Neural cell (in vitro differentiated cells): ENCODE measurements at regions not wholly inside any gene's neighbourhood (a gene's known extent, or its start where the extent isn't known, plus 50 kb on each side); places are given as distances from the start of the nearest gene placed in this dataset.

Experiments used
- H2AFZ ChIP-seq: fragments of 200-600, 300-800 bp; sonication (generic), shearing (Covaris generic); 2 replicates; pipeline ENCODE4 v1.6.0; 2014; ENCODE audit warnings: low read depth, mild to moderate bottlenecking, antibody characterized with exemption, low read length, moderate library complexity
- H3F3A ChIP-seq: fragments of 200-600 bp; shearing (Covaris generic); 2 replicates; pipeline ENCODE4 v1.6.1; 2016; ENCODE audit warnings: mild to moderate bottlenecking, moderate library complexity, mixed read lengths, antibody characterized with exemption, low read length; ENCODE audit not compliant: insufficient read depth, poor library complexity, severe bottlenecking
- H3K27ac ChIP-seq: fragments of 200-600, 300-800 bp; sonication (generic), shearing (Covaris generic); 2 replicates; pipeline ENCODE4 v1.5.1; 2014; ENCODE audit warnings: mild to moderate bottlenecking, low read length, moderate library complexity
- H3K27me3 ChIP-seq: fragments of 300-800, 200-600 bp; sonication (generic), shearing (Covaris generic); 2 replicates; pipeline ENCODE4 v1.6.0; 2014; ENCODE audit warnings: mild to moderate bottlenecking, low read depth, low read length, moderate library complexity; ENCODE audit not compliant: insufficient read depth
- H3K36me3 ChIP-seq: fragments of 300-800, 200-600 bp; sonication (generic), shearing (Covaris generic); 2 replicates; pipeline ENCODE4 v1.5.1; 2014; ENCODE audit warnings: mild to moderate bottlenecking, antibody characterized with exemption, low read length, moderate library complexity; ENCODE audit not compliant: insufficient read depth
- H3K4me2 ChIP-seq: fragments of 300-800, 200-600 bp; sonication (generic), shearing (Covaris generic); 2 replicates; pipeline ENCODE4 v1.6.0; 2014; ENCODE audit warnings: mild to moderate bottlenecking, low read length
- H3K4me3 ChIP-seq: fragments of 300-800, 200-600 bp; sonication (generic), shearing (Covaris generic); 2 replicates; pipeline ENCODE4 v1.5.1; 2014; ENCODE audit warnings: mild to moderate bottlenecking, low read length, moderate library complexity
- H3K79me2 ChIP-seq: fragments of 200-600 bp; shearing (Covaris generic); replicated peaks from 2 replicates; pipeline ENCODE4 v1.6.0; 2014; ENCODE audit warnings: mild to moderate bottlenecking, low read length, moderate library complexity; ENCODE audit not compliant: insufficient read depth
- H3K9ac ChIP-seq: fragments of 300-800, 200-600 bp; sonication (generic), shearing (Covaris generic); 2 replicates; pipeline ENCODE4 v1.6.1; 2016; ENCODE audit warnings: mild to moderate bottlenecking, low read length, mixed read lengths
- H3K9me2 ChIP-seq: fragments of 200-600 bp; shearing (Covaris generic); 2 replicates; pipeline ENCODE4 v1.6.1; 2016; ENCODE audit warnings: mild to moderate bottlenecking, low read length, mixed read lengths; ENCODE audit not compliant: insufficient read depth
- H3K9me3 ChIP-seq: fragments of 200-600, 300-800 bp; sonication (generic), shearing (Covaris generic); 2 replicates; pipeline ENCODE4 v1.6.1; 2016; ENCODE audit warnings: mild to moderate bottlenecking, mixed run types, low read length, moderate library complexity, mixed read lengths
- H4K20me1 ChIP-seq: fragments of 200-600 bp; shearing (Covaris generic); 2 replicates; pipeline ENCODE4 v1.6.1; 2016; ENCODE audit warnings: mild to moderate bottlenecking, mixed run types; ENCODE audit not compliant: insufficient read depth
- CTCF ChIP-seq: fragments of 450-650 bp; IDR thresholded peaks from 2 replicates; pipeline ENCODE4 v1.5.1; 2014; ENCODE audit warnings: antibody characterized with exemption, mild to moderate bottlenecking, moderate library complexity; ENCODE audit not compliant: poor library complexity, severe bottlenecking
- EP300 ChIP-seq: fragments of 450-650 bp; conservative IDR thresholded peaks from 2 replicates; pipeline ENCODE4 v1.6.1; 2014; ENCODE audit warnings: antibody characterized with exemption, mild to moderate bottlenecking, moderate library complexity; ENCODE audit not compliant: poor library complexity, severe bottlenecking
- EZH2 ChIP-seq: fragments of 200-600, 300-800 bp; shearing (Covaris generic), sonication (generic); IDR thresholded peaks from 2 replicates; pipeline ENCODE4 v1.6.1; 2014; ENCODE audit warnings: antibody characterized with exemption, low read length, borderline replicate concordance, mild to moderate bottlenecking; ENCODE audit not compliant: insufficient read depth, poor library complexity, severe bottlenecking
- MXI1 ChIP-seq: fragments of 450-650 bp; conservative IDR thresholded peaks from 2 replicates; pipeline ENCODE4 v1.6.1; 2014; ENCODE audit warnings: antibody characterized with exemption, mild to moderate bottlenecking; ENCODE audit not compliant: poor library complexity, severe bottlenecking
- POLR2AphosphoS5 ChIP-seq: IDR thresholded peaks from 2 replicates; pipeline ENCODE4 v1.6.1; 2012
- RAD21 ChIP-seq: fragments of 450-650 bp; conservative IDR thresholded peaks from 2 replicates; pipeline ENCODE4 v1.6.1; 2014; ENCODE audit warnings: antibody characterized with exemption, mild to moderate bottlenecking, moderate library complexity
- REST ChIP-seq: IDR thresholded peaks from 2 replicates; pipeline ENCODE4 v1.6.1; 2012; ENCODE audit warnings: borderline replicate concordance
- SMC3 ChIP-seq: fragments of 450-650 bp; conservative IDR thresholded peaks from 2 replicates; pipeline ENCODE4 v1.6.1; 2014; ENCODE audit warnings: antibody characterized with exemption, mild to moderate bottlenecking, moderate library complexity; ENCODE audit not compliant: poor library complexity
- TAF1 ChIP-seq: IDR thresholded peaks from 2 replicates; pipeline ENCODE4 v1.6.1; 2012; ENCODE audit warnings: low read depth

DNA sequence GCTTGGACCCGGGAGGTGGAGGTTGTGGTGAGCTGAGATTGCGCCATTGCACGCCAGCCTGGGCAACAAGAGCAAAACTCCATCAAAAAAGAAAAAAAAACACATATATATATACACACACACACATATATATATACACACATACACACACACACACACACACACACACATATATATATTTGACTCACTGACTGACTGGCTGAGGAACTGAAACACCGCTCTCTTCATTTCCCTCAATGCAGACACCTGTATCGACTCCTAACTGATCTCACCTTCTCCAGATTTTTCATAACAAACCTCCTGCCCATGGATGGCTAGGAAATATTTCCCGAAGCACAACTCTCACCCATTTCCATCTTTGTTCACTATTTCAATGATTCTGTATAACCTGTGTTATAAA, 140.7 kb upstream of the ANO3 start:
- no peak overlapping the region for H3K9ac ChIP-seq
- no peaks in the 10 kb centered on the region for H3K27me3 ChIP-seq
- H3K4me2 ChIP-seq = no peak overlapping the region
- no peaks in the 10 kb centered on the region for H3K9me2 ChIP-seq
- no peak overlapping the region for H3K4me3 ChIP-seq
- TF ChIP-seq REST (no peak), POLR2AphosphoS5 (no peak), EZH2 (no peak), EP300 (no peak), MXI1 (no peak), TAF1 (no peak), RAD21 (no peak), CTCF (no peak), SMC3 (no peak)
- no peaks in the 10 kb centered on the region for H3K36me3 ChIP-seq
- H3F3A ChIP-seq = no peaks in the 10 kb centered on the region
- no peaks in the 10 kb centered on the region for H4K20me1 ChIP-seq
- no peak overlapping the region for H3K27ac ChIP-seq
- no peaks in the 10 kb centered on the region for H3K9me3 ChIP-seq
- no peak overlapping the region for H2AFZ ChIP-seq
- H3K79me2 ChIP-seq = no peaks in the 10 kb centered on the region

- H3K79me2 ChIP-seq = no peaks in the 10 kb centered on the region
- no peaks in the 10 kb centered on the region for H3K36me3 ChIP-seq
- H3K4me3 ChIP-seq = no peak overlapping the region
- no peak overlapping the region for H3K9ac ChIP-seq
- H2AFZ ChIP-seq = no peak overlapping the region
- H3K27me3 ChIP-seq = no peaks in the 10 kb centered on the region
- no peaks in the 10 kb centered on the region for H4K20me1 ChIP-seq
- H3F3A ChIP-seq = no peaks in the 10 kb centered on the region
- no peak overlapping the region for H3K4me2 ChIP-seq
- no peaks in the 10 kb centered on the region for H3K9me2 ChIP-seq
- no peak overlapping the region for H3K27ac ChIP-seq
- TF ChIP-seq EZH2 = no peak
- no peak for TF ChIP-seq REST
- no peak for TF ChIP-seq POLR2AphosphoS5
- no peak for TF ChIP-seq RAD21
- no peak for TF ChIP-seq MXI1
- no peak for TF ChIP-seq EP300
- no peak for TF ChIP-seq SMC3
- TF ChIP-seq CTCF = no peak
- TF ChIP-seq TAF1 = no peak
- no peaks in the 10 kb centered on the region for H3K9me3 ChIP-seq
Observed at GRCh38 chr11:26193694-26194365, 138.1 kb upstream of the ANO3 start.
